GM12878 (cell line): ENCODE measurements at regions not wholly inside any gene's neighbourhood (a gene's known extent, or its start where the extent isn't known, plus 50 kb on each side); places are given as distances from the start of the nearest gene placed in this dataset.

Experiments used
- ATAC-seq: fragments of 200-7000 bp; cut with Tn5 transposase; 3 replicates; pipeline ENCODE4 v1.9.1; 2020; ENCODE audit warnings: mild to moderate bottlenecking, moderate library complexity
- BruUV-seq: library from RNA; stranded (reverse); fragments of 400-500 nt; replicated peaks from 2 replicates; lab custom pipeline; 2021; lab: Mats Ljungman, UMichigan
- CTCF ChIA-PET: fragments of 300-600 bp; sonication (Branson Sonifier 250); formaldehyde crosslinking; extraction: SDS; loops from one replicate; lab custom pipeline; 2021; ENCODE audit warnings: inconsistent platforms; lab: Yijun Ruan, JAX
- POLR2A ChIA-PET: fragments of 350-600 bp; formaldehyde crosslinking; extraction: SDS; loops from one replicate; lab custom pipeline; 2021; ENCODE audit warnings: inconsistent platforms; lab: Charles Lee
- RAD21 ChIA-PET: fragments of 300-600 bp; sonication (Branson Sonifier 250); formaldehyde crosslinking; loops from one replicate; lab custom pipeline; 2023; ENCODE audit warnings: antibody characterized with exemption; ENCODE audit not compliant: unreplicated experiment; lab: Charles Lee
- SMC1A ChIA-PET: fragments of 300-600 bp; sonication (Branson Sonifier 250); formaldehyde crosslinking; loops from one replicate; lab custom pipeline; 2023; ENCODE audit not compliant: unreplicated experiment, uncharacterized antibody; lab: Charles Lee
- DNase-seq: peaks from one replicate; pipeline ENCODE4 v3.0.0-alpha.2; 2011; ENCODE audit warnings: low read depth, low spot score
- FAIRE-seq: peaks from 3 replicates; lab custom pipeline; 2011; peaks lifted over from hg19 to GRCh38; lab: Jason Lieb, UNC
- H2AFZ ChIP-seq: 2 replicates; pipeline ENCODE4 v1.6.0; 2011; ENCODE audit warnings: low read depth, low read length, control low read depth; ENCODE audit not compliant: control insufficient read depth
- H3K27ac ChIP-seq: 2 replicates; pipeline ENCODE4 v1.5.1; 2011; ENCODE audit warnings: control low read depth; ENCODE audit not compliant: control insufficient read depth, insufficient read depth
- H3K27me3 ChIP-seq, 2 experiments: replicated peaks in 1 of 2; 2 replicates each; pipeline versions ENCODE4 v1.6.0 to v1.6.1; 2011; ENCODE audit warnings: low read length in 1 of 2; ENCODE audit not compliant: control insufficient read depth in 2 of 2, insufficient read depth in 2 of 2
- H3K36me3 ChIP-seq, 2 experiments: 2 replicates each; pipeline ENCODE4 v1.5.1; 2011; ENCODE audit warnings: low read length in 1 of 2; ENCODE audit not compliant: control insufficient read depth in 2 of 2, insufficient read depth in 2 of 2
- H3K4me1 ChIP-seq: 2 replicates; pipeline ENCODE4 v1.6.1; 2011; ENCODE audit warnings: mild to moderate bottlenecking, low read length, moderate library complexity, mixed read lengths; ENCODE audit not compliant: control insufficient read depth, insufficient read depth
- H3K4me2 ChIP-seq: 2 replicates; pipeline ENCODE4 v1.6.0; 2011; ENCODE audit warnings: control low read depth; ENCODE audit not compliant: control insufficient read depth, insufficient read depth
- H3K4me3 ChIP-seq: fragments of 200-600 bp; sonication (generic); 2 replicates; pipeline ENCODE4 v1.5.1; 2016
- H3K79me2 ChIP-seq: 2 replicates; pipeline ENCODE4 v1.6.0; 2011; ENCODE audit warnings: low read length; ENCODE audit not compliant: control insufficient read depth, insufficient read depth
- H3K9ac ChIP-seq: 2 replicates; pipeline ENCODE4 v1.8.0; 2011; ENCODE audit warnings: low read length, control low read depth, mixed read lengths; ENCODE audit not compliant: control insufficient read depth, insufficient read depth
- H3K9me3 ChIP-seq: replicated peaks from 3 replicates; pipeline ENCODE4 v1.5.1; 2011; ENCODE audit warnings: mild to moderate bottlenecking, low read length; ENCODE audit not compliant: control insufficient read depth, insufficient read depth
- H4K20me1 ChIP-seq: 2 replicates; pipeline ENCODE4 v1.6.0; 2011; ENCODE audit not compliant: control insufficient read depth, insufficient read depth
- CREB1 ChIP-seq: IDR thresholded peaks from 2 replicates; pipeline ENCODE4 v1.6.1; 2012; ENCODE audit warnings: low read depth, mild to moderate bottlenecking, inconsistent platforms
- CREM ChIP-seq: IDR thresholded peaks from 2 replicates; pipeline ENCODE4 v1.6.1; 2014; ENCODE audit warnings: antibody characterized with exemption, low read depth
- IRF3 ChIP-seq: fragments of 450-650 bp; IDR thresholded peaks from 2 replicates; pipeline ENCODE4 v1.6.1; 2014; ENCODE audit warnings: mild to moderate bottlenecking
- JUNB ChIP-seq: IDR thresholded peaks from 2 replicates; pipeline ENCODE4 v1.6.1; 2016; ENCODE audit warnings: antibody characterized with exemption, mild to moderate bottlenecking
- MTA2 ChIP-seq: fragments of 450-650 bp; IDR thresholded peaks from 2 replicates; pipeline ENCODE4 v1.6.1; 2016; ENCODE audit warnings: low read depth, mild to moderate bottlenecking, moderate library complexity
- RAD51 ChIP-seq: fragments of 450-650 bp; IDR thresholded peaks from 2 replicates; pipeline ENCODE4 v1.6.1; 2016; ENCODE audit warnings: moderate library complexity, mild to moderate bottlenecking, inconsistent platforms
- RB1 ChIP-seq: fragments of 450-650 bp; formaldehyde crosslinking; IDR thresholded peaks from 2 replicates; pipeline ENCODE4 v1.6.1; 2017; ENCODE audit warnings: mild to moderate bottlenecking, borderline replicate concordance
- RUNX3 ChIP-seq: IDR thresholded peaks from 2 replicates; pipeline ENCODE4 v1.6.1; 2012; ENCODE audit warnings: low read length, inconsistent platforms
- SIX5 ChIP-seq: IDR thresholded peaks from 2 replicates; pipeline ENCODE4 v1.6.1; 2011; ENCODE audit warnings: mild to moderate bottlenecking, low read depth, low read length, moderate library complexity; ENCODE audit not compliant: severe bottlenecking
- SMAD5 ChIP-seq: IDR thresholded peaks from 2 replicates; pipeline ENCODE4 v1.6.1; 2016; ENCODE audit warnings: antibody characterized with exemption, low read depth
- SRF ChIP-seq, 2 experiments: IDR thresholded peaks; 2 replicates each; pipeline ENCODE4 v1.6.1; 2011; ENCODE audit warnings: low read depth in 2 of 2, low read length in 2 of 2, mild to moderate bottlenecking in 1 of 2, moderate library complexity in 1 of 2
- SUZ12 ChIP-seq: fragments of 200-600 bp; sonication (generic); IDR thresholded peaks from one replicate; pipeline ENCODE4 v1.6.1; 2018; ENCODE audit warnings: antibody characterized with exemption, mild to moderate bottlenecking; ENCODE audit not compliant: unreplicated experiment
- WGBS: methylation state at CpG from one replicate; pipeline ENCODE4 v1.1.6; 2016; ENCODE audit warnings: low lambda C conversion rate; ENCODE audit not compliant: insufficient replicate concordance, insufficient coverage; ENCODE audit errors: missing lambda C conversion rate; 5-methylcytosine and 5-hydroxymethylcytosine counted together
- in situ Hi-C: fragments of 300-500 bp; cut with MboI; formaldehyde crosslinking; loops from 9 replicates; pipeline ENCODE4 v1.14.3; 2018; ENCODE audit warnings: mixed read lengths
- intact Hi-C: fragments of 100-400 bp; cut with micrococcal nuclease; formaldehyde crosslinking; loops from one replicate; pipeline ENCODE4 v1.14.2; 2022; ENCODE audit not compliant: unreplicated experiment

- H3K4me3 ChIP-seq = no peak overlapping the region
- DNase-seq (no peak), FAIRE-seq (no peak), ATAC-seq (peak; percentile 87)
- SMC1A ChIA-PET = interaction anchor here (1.6 kb wide), 1 partner anchor 9 kb away, joined by 4 read pairs; no protein-coding TSS in a partner anchor
- H3K36me3 ChIP-seq = no peaks in the 10 kb centered on the region
- POLR2A ChIA-PET = no interaction called here
- RAD21 ChIA-PET = interaction anchor here (1.0 kb wide), 1 partner anchor 57 kb away, joined by 4 read pairs; no protein-coding TSS in a partner anchor
- no peaks in the 10 kb centered on the region for H4K20me1 ChIP-seq
- H3K9me3 ChIP-seq = no peaks in the 10 kb centered on the region
- H2AFZ ChIP-seq = no peak overlapping the region
- no peak overlapping the region for H3K9ac ChIP-seq
- no TSS peak for BruUV-seq
- in situ Hi-C loops (no loop called here), intact Hi-C loops (no loop called here)
- CTCF ChIA-PET = no interaction called here
- no peak overlapping the region for H3K4me2 ChIP-seq
- no peak overlapping the region for H3K27ac ChIP-seq
- 14% methylated on average over 2 of the region's 2 CpGs for WGBS
- no peaks in the 10 kb centered on the region for H3K79me2 ChIP-seq
- no peaks in the 10 kb centered on the region for H3K4me1 ChIP-seq
- TF ChIP-seq RB1 = no peak
- TF ChIP-seq SRF (IDR thresholded peaks at IDR 0.05; ENCODE audit: low read depth in 2 of 2, low read length in 2 of 2) = peak in 1 of 2 experiments; percentile 22; a peak in 1 of 4 replicates
- no peak for TF ChIP-seq SMAD5
- TF ChIP-seq SIX5 = no peak
- TF ChIP-seq CREB1 = peak; percentile 18; the same call in 1 of the 2 replicates
- TF ChIP-seq JUNB = peak; percentile 37
- TF ChIP-seq CREM = peak; percentile 47; the same call in 1 of the 2 replicates
- no peak for TF ChIP-seq IRF3
- TF ChIP-seq RUNX3 = peak; percentile 35; the same call in 1 of the 2 replicates
- no peak for TF ChIP-seq RAD51
- TF ChIP-seq SUZ12 = no peak
- TF ChIP-seq MTA2 = 0 out of 2 replicates have a peak, but pooled peaks have one; percentile 10
- H3K27me3 ChIP-seq = no peaks in the 10 kb centered on the region
Observed at GRCh38 chr4:36494016-36494415, 212.6 kb downstream of the DTHD1 start.
